ENCODE measurements at regions not wholly inside any gene's neighbourhood (a gene's known extent, or its start where the extent isn't known, plus 50 kb on each side); places are given as distances from the start of the nearest gene placed in this dataset.

DNA sequence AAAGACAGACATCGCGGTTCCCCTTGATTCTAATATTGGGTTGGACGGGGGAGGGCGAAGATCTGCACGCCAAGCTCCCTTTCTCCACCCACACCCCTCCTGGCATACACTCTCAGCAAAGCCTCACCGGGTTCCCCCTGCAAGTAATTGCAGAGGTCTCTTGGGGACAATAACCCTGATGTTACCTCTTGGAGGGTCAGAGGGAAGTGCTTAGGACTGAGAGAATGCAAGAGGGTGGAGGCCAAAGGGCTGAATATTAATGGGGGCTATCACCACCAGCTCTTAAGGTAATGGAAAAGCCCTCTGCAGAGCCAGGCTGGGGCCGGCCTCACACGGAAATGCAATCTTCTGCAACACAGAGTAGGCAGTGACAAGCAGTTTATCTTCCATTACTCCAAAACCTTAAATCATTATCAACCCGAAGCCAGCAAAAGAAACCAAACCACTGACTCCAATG lies 344.1 kb upstream of the GATB start (continued):
- TF ChIP-seq, protein P1, sequence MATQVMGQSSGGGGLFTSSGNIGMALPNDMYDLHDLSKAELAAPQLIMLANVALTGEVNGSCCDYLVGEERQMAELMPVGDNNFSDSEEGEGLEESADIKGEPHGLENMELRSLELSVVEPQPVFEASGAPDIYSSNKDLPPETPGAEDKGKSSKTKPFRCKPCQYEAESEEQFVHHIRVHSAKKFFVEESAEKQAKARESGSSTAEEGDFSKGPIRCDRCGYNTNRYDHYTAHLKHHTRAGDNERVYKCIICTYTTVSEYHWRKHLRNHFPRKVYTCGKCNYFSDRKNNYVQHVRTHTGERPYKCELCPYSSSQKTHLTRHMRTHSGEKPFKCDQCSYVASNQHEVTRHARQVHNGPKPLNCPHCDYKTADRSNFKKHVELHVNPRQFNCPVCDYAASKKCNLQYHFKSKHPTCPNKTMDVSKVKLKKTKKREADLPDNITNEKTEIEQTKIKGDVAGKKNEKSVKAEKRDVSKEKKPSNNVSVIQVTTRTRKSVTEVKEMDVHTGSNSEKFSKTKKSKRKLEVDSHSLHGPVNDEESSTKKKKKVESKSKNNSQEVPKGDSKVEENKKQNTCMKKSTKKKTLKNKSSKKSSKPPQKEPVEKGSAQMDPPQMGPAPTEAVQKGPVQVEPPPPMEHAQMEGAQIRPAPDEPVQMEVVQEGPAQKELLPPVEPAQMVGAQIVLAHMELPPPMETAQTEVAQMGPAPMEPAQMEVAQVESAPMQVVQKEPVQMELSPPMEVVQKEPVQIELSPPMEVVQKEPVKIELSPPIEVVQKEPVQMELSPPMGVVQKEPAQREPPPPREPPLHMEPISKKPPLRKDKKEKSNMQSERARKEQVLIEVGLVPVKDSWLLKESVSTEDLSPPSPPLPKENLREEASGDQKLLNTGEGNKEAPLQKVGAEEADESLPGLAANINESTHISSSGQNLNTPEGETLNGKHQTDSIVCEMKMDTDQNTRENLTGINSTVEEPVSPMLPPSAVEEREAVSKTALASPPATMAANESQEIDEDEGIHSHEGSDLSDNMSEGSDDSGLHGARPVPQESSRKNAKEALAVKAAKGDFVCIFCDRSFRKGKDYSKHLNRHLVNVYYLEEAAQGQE (IDR thresholded peaks at IDR 0.05; ENCODE audit: low read depth), result no peak
- TF ChIP-seq POLR2AphosphoS5 (IDR thresholded peaks at IDR 0.05; ENCODE audit: low read depth, low read length), result no peak

DNA sequence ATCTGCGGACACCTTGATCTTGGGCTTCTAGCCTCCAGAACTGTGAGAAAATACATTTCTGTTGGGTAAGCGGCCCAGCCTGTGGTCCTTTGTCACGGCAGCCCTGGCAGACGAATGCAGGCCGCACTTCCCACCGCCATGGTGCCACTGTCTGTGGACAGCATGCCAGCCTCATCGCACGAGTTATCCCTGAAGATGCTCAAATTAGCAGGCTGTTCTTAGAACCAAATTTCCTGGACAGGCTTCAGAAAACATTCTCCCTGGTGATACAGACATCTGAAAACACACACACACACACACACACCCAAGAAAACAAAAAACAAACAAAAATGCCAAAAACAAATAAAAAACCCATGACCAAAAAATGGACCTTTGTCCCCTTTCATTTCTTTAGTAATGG lies 343.5 kb upstream of the GATB start:
- RAD21 ChIA-PET (ENCODE audit: low non-redundant PET in 1 of 2, low total read pairs in 2 of 2, uncharacterized antibody in 2 of 2, unreplicated experiment in 2 of 2), result no interaction called here
- H3K4me2 ChIP-seq (ENCODE audit: low read length), result no peak overlapping the region
- TF ChIP-seq TCF7L2 (IDR thresholded peaks at IDR 0.05; ENCODE audit: borderline replicate concordance, extremely low read depth, insufficient read depth, insufficient read length), result no peak
- CTCF ChIA-PET, result no interaction called here
- ATAC-seq, result no peak
- no peaks in the 10 kb centered on the region for H3K27me3 ChIP-seq (ENCODE audit: insufficient read depth, low read length)
- H3K36me3 ChIP-seq (ENCODE audit: control insufficient read depth in 1 of 2, insufficient read depth in 2 of 2, low read length in 2 of 2), result no peaks in the 10 kb centered on the region
- no peaks in the 10 kb centered on the region for H3K9me2 ChIP-seq (ENCODE audit: insufficient read depth)
- H4K20me1 ChIP-seq (ENCODE audit: insufficient read depth), result no peaks in the 10 kb centered on the region
- H3K4me3 ChIP-seq (replicated peaks in 1 of 2; ENCODE audit: low read depth in 1 of 2, low read length in 2 of 2), result no peak overlapping the region
- H3K4me1 ChIP-seq (ENCODE audit: control insufficient read depth in 1 of 2, insufficient read depth in 2 of 2, low read length in 2 of 2), result peaks cover 27 to 64% of the 10 kb centered on the region in 2 experiments
- no peaks in the 10 kb centered on the region for H3K79me2 ChIP-seq (ENCODE audit: insufficient read depth, low read length)
- H3K9ac ChIP-seq (ENCODE audit: low read length), result no peak overlapping the region
- no peak overlapping the region for H2AFZ ChIP-seq (ENCODE audit: low read depth, low read length, poor library complexity, severe bottlenecking)
- DNase-seq (ENCODE audit: low read depth, low spot score), result no peak
- no peaks in the 10 kb centered on the region for H3K9me3 ChIP-seq (ENCODE audit: control insufficient read depth in 1 of 2, insufficient read depth in 1 of 2, low read depth in 1 of 2, low read length in 2 of 2)
- no TSS peak for BruUV-seq (replicated peaks)
- POLR2A ChIA-PET, result no interaction called here
- intact Hi-C loops (cut with micrococcal nuclease), result loop anchor here (10.0 kb wide), 1 partner anchor 260 kb away; no protein-coding TSS in a partner anchor
- H3K27ac ChIP-seq (ENCODE audit: low read depth, low read length), result no peak overlapping the region
